Retinal pigment epithelial cell (primary cell): ENCODE measurements at regions not wholly inside any gene's neighbourhood (a gene's known extent, or its start where the extent isn't known, plus 50 kb on each side); places are given as distances from the start of the nearest gene placed in this dataset.

Source experiments
- DNase-seq: peaks from one replicate; pipeline ENCODE4 v3.0.0-alpha.2; 2010; ENCODE audit warnings: low read depth
- H3K4me3 ChIP-seq: 2 replicates; pipeline ENCODE4 v1.5.1; 2011; ENCODE audit warnings: mild to moderate bottlenecking, low read length, control low read depth, moderate library complexity
- CTCF ChIP-seq: conservative IDR thresholded peaks from 2 replicates; pipeline ENCODE4 v1.5.1; 2011; ENCODE audit warnings: low read depth, low read length, control low read depth, inconsistent platforms

GRCh38 chr6:43938178-43939105 is 168.4 kb downstream of the VEGFA start:
- no peak overlapping the region for H3K4me3 ChIP-seq
- DNase-seq, result no peak
- TF ChIP-seq CTCF, result no peak

- DNase-seq, result no peak
- no peak for TF ChIP-seq CTCF
- H3K4me3 ChIP-seq, result no peak overlapping the region
Observed at GRCh38 chr6:43937236-43938177, 167.5 kb downstream of the VEGFA start.

GRCh38 chr6:43936476-43936875 is 166.5 kb downstream of the VEGFA start:
- DNase-seq, result no peak
- TF ChIP-seq CTCF, result no peak

GRCh38 chr6:43935921-43936439 is 166.0 kb downstream of the VEGFA start:
- no peak for TF ChIP-seq CTCF
- no peak overlapping the region for H3K4me3 ChIP-seq
- DNase-seq, result no peak

More at GRCh38 chr6:43936476-43936875, 166.5 kb downstream of the VEGFA start:
- no peak overlapping the region for H3K4me3 ChIP-seq

GRCh38 chr6:43934803-43935602 is 165.0 kb downstream of the VEGFA start:
- TF ChIP-seq CTCF, result no peak
- no peak for DNase-seq
- no peak overlapping the region for H3K4me3 ChIP-seq

- no peak overlapping the region for H3K4me3 ChIP-seq
- no peak for TF ChIP-seq CTCF
- no peak for DNase-seq
Observed at GRCh38 chr6:43934183-43934802, 164.3 kb downstream of the VEGFA start.
